Caco-2 (cell line): ENCODE measurements at regions not wholly inside any gene's neighbourhood (a gene's known extent, or its start where the extent isn't known, plus 50 kb on each side); places are given as distances from the start of the nearest gene placed in this dataset.

ENCODE experiments used
- BruUV-seq: library from RNA; stranded (reverse); fragments of 400-500 nt; replicated peaks from 2 replicates; lab custom pipeline; 2021; lab: Mats Ljungman, UMichigan
- CTCF ChIA-PET: fragments of 300-600 bp; sonication (Branson Sonifier 250); formaldehyde crosslinking; loops from one replicate; lab custom pipeline; 2022; ENCODE audit warnings: antibody characterized with exemption; lab: Charles Lee
- POLR2A ChIA-PET: fragments of 300-600 bp; sonication (Branson Sonifier 250); formaldehyde crosslinking; loops from one replicate; lab custom pipeline; 2022; ENCODE audit warnings: antibody characterized with exemption; lab: Charles Lee
- DNase-seq, 2 experiments: peaks; one replicate each; pipeline versions ENCODE4 v3.0.0 to v3.0.0-alpha.2; 2020 to 2022
- H3K27me3 ChIP-seq: replicated peaks from 2 replicates; pipeline ENCODE4 v1.6.0; 2011; ENCODE audit warnings: low read length; ENCODE audit not compliant: control insufficient read depth, insufficient read depth
- H3K36me3 ChIP-seq: 2 replicates; pipeline ENCODE4 v1.5.1; 2011; ENCODE audit warnings: low read length; ENCODE audit not compliant: control insufficient read depth, insufficient read depth
- H3K4me1 ChIP-seq: fragments of 250-450 bp; sonication (Bioruptor Pico); 2 replicates; pipeline ENCODE4 v1.5.1; 2020; ENCODE audit warnings: mild to moderate bottlenecking
- H3K4me3 ChIP-seq: 2 replicates; pipeline ENCODE4 v1.5.1; 2011; ENCODE audit warnings: low read depth, mild to moderate bottlenecking, control low read depth, low read length
- H3K9me3 ChIP-seq: fragments of 250-450 bp; sonication (Bioruptor Pico); 2 replicates; pipeline ENCODE4 v1.5.1; 2020; ENCODE audit warnings: mild to moderate bottlenecking, moderate library complexity
- H3K27ac Mint-ChIP-seq: one replicate; pipeline ENCODE4 v1.8.0; 2022; ENCODE audit warnings: mixed read lengths; ENCODE audit not compliant: unreplicated experiment
- H3K27me3 Mint-ChIP-seq: one replicate; pipeline ENCODE4 v1.8.0; 2022; ENCODE audit warnings: mixed read lengths; ENCODE audit not compliant: insufficient read depth, unreplicated experiment
- H3K36me3 Mint-ChIP-seq: one replicate; pipeline ENCODE4 v1.8.0; 2022; ENCODE audit warnings: mild to moderate bottlenecking, mixed read lengths; ENCODE audit not compliant: insufficient read depth, unreplicated experiment
- H3K4me1 Mint-ChIP-seq: one replicate; pipeline ENCODE4 v1.8.0; 2022; ENCODE audit warnings: low read depth, mixed read lengths; ENCODE audit not compliant: unreplicated experiment
- H3K4me3 Mint-ChIP-seq: one replicate; pipeline ENCODE4 v1.8.0; 2022; ENCODE audit warnings: mild to moderate bottlenecking, moderate library complexity, mixed read lengths; ENCODE audit not compliant: unreplicated experiment
- H3K9me3 Mint-ChIP-seq: one replicate; pipeline ENCODE4 v1.8.0; 2022; ENCODE audit warnings: mixed read lengths; ENCODE audit not compliant: unreplicated experiment
- CTCF ChIP-seq, 2 experiments: fragments of 200-600 bp in 1 of 2; IDR thresholded peaks; 1 replicate in 1 of 2; 2 replicates in 1 of 2; pipeline versions ENCODE4 v1.5.1 to v1.8.0; 2011 to 2022; ENCODE audit warnings: antibody characterized with exemption in 1 of 2, control low read depth in 1 of 2, inconsistent platforms in 1 of 2, low read depth in 1 of 2, low read length in 1 of 2, mild to moderate bottlenecking in 1 of 2, moderate library complexity in 1 of 2; ENCODE audit not compliant: insufficient read depth in 1 of 2, severe bottlenecking in 1 of 2, unreplicated experiment in 1 of 2
- intact Hi-C: fragments of 100-400 bp; cut with micrococcal nuclease; formaldehyde crosslinking; loops from one replicate; pipeline ENCODE4 v1.10.0; 2022; ENCODE audit not compliant: unreplicated experiment

- Histone ChIP-seq H3K4me3 (no peak overlapping the region), H3K9me3 (peaks cover 1% of the 10 kb centered on the region; the same call in 1 of the 2 replicates), H3K4me1 (peaks cover 31% of the 10 kb centered on the region), H3K27me3 (no peaks in the 10 kb centered on the region), H3K36me3 (0 out of 2 replicates have a peak, but pooled peaks cover 3% of the 10 kb centered on the region)
- Mint-ChIP-seq H3K27me3 (no peaks in the 10 kb centered on the region), H3K4me1 (peaks cover 28% of the 10 kb centered on the region), H3K9me3 (peaks cover 53% of the 10 kb centered on the region), H3K27ac (no peak overlapping the region), H3K36me3 (peaks cover 6% of the 10 kb centered on the region), H3K4me3 (no peak overlapping the region)
- no peak for TF ChIP-seq CTCF (IDR thresholded peaks at IDR 0.05; ENCODE audit: insufficient read depth in 1 of 2, low read depth in 1 of 2, low read length in 1 of 2, severe bottlenecking in 1 of 2, unreplicated experiment in 1 of 2)
- intact Hi-C loops = no loop called here
- CTCF ChIA-PET = no interaction called here
- DNase-seq = peak in 1 of 2 experiments; percentile 55
- POLR2A ChIA-PET = no interaction called here
- BruUV-seq = no TSS peak
These were observed 346.3 kb upstream of the ADARB2 start for GRCh38 chr10:2083591-2083990.

DNA sequence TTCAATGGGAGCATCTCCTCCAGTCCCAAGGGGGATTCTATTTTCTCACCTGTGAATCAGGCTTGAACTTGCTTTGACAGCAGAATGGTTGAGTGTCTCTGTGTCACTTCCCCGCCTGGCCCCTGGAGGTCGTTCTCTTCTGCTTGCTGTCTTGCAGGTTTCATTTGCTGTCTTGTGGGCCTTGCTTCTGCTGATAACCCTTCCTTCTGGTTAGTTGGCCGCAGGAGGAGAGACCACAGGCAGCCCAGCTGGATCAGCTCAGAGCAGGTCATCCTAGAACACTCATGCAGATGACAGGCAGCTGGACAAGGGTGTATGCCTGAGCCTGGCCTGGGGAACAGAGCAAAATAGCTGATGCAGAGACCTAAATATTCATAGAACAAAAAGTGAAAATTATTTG, 344.2 kb upstream of the ADARB2 start:
- Histone ChIP-seq H3K4me1 (peaks cover 36% of the 10 kb centered on the region), H3K9me3 (peaks cover 7% of the 10 kb centered on the region; the same call in 1 of the 2 replicates), H3K36me3 (0 out of 2 replicates have a peak, but pooled peaks cover 3% of the 10 kb centered on the region), H3K27me3 (no peaks in the 10 kb centered on the region), H3K4me3 (no peak overlapping the region)
- Mint-ChIP-seq H3K27ac (peak overlapping the region; percentile 97), H3K27me3 (no peaks in the 10 kb centered on the region), H3K36me3 (peaks cover 6% of the 10 kb centered on the region), H3K4me1 (peaks cover 45% of the 10 kb centered on the region), H3K4me3 (no peak overlapping the region), H3K9me3 (peaks cover 50% of the 10 kb centered on the region)
- ChIA-PET POLR2A (no interaction called here), CTCF (no interaction called here)
- DNase-seq = peak in 1 of 2 experiments; percentile 15
- intact Hi-C loops = no loop called here
- no peak for TF ChIP-seq CTCF (IDR thresholded peaks at IDR 0.05; ENCODE audit: insufficient read depth in 1 of 2, low read depth in 1 of 2, low read length in 1 of 2, severe bottlenecking in 1 of 2, unreplicated experiment in 1 of 2)
- no TSS peak for BruUV-seq

DNA sequence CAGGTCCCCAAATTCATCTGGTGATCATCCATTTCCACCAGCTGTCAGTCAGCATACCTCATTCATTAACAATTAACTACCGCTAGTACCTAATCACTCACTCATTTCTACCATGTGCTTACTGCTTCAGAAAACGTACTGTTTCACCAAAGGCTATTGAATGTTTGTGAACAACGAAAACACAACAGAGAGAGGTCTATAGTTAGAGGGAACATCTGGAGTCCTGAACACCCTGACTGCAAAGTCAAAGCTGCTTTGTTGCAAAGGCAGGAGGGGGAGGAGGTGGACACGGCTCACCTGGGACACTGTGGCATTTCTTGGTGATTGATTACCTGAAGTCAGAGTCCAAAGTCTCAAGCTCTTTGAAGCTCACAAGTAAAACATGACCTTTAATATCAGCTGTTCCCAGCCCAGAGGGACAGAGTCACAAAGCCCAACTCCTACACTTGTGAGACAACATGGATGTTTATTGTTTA, 342.3 kb upstream of the ADARB2 start:
- no TSS peak for BruUV-seq
- Histone ChIP-seq H3K36me3 (0 out of 2 replicates have a peak, but pooled peaks cover 3% of the 10 kb centered on the region), H3K4me1 (peaks cover 36% of the 10 kb centered on the region), H3K27me3 (no peaks in the 10 kb centered on the region), H3K4me3 (no peak overlapping the region), H3K9me3 (peaks cover 7% of the 10 kb centered on the region; the same call in 1 of the 2 replicates)
- ChIA-PET CTCF (interaction anchor here (0.5 to 0.7 kb wide), 2 partner anchors 364 to 1767 kb away, joined by 3 read pairs; no protein-coding TSS in a partner anchor), POLR2A (interaction anchor here (0.6 to 0.7 kb wide), 3 partner anchors 12 to 63 kb away, joined by 3 to 9 read pairs (median 3); no protein-coding TSS in a partner anchor)
- intact Hi-C loops = loop anchor here (1.0 kb wide), 2 partner anchors 24 to 33 kb away; no protein-coding TSS in a partner anchor
- Mint-ChIP-seq H3K27ac (peak overlapping the region; percentile 97), H3K27me3 (no peaks in the 10 kb centered on the region), H3K36me3 (peaks cover 6% of the 10 kb centered on the region), H3K4me3 (peak overlapping the region; percentile 72), H3K9me3 (peaks cover 33% of the 10 kb centered on the region), H3K4me1 (peaks cover 45% of the 10 kb centered on the region)
- TF ChIP-seq CTCF (IDR thresholded peaks at IDR 0.05; ENCODE audit: insufficient read depth in 1 of 2, low read depth in 1 of 2, low read length in 1 of 2, severe bottlenecking in 1 of 2, unreplicated experiment in 1 of 2) = no peak
- DNase-seq = peak; percentile 90 to 91
